Transverse colon (tissue), 4 donors: ENCODE measurements at regions not wholly inside any gene's neighbourhood (a gene's known extent, or its start where the extent isn't known, plus 50 kb on each side); places are given as distances from the start of the nearest gene placed in this dataset.

Source experiments
- DNase-seq: peaks from one replicate; pipeline ENCODE4 v3.0.0-alpha.2; 2019
- H3K27ac ChIP-seq, 4 donors: fragments of 200-600 bp; sonication (generic); 2 replicates each; pipeline ENCODE4 v1.5.1; 2016 to 2018; ENCODE audit warnings: inconsistent platforms in 4 of 4
- H3K27me3 ChIP-seq: fragments of 200-600 bp; sonication (generic); 2 replicates; pipeline ENCODE4 v1.5.1; 2017; ENCODE audit warnings: inconsistent platforms
- H3K36me3 ChIP-seq, 4 donors: fragments of 200-600 bp; sonication (generic); 2 replicates each; pipeline ENCODE4 v1.5.1; 2017 to 2019; ENCODE audit warnings: inconsistent platforms in 4 of 4
- H3K4me1 ChIP-seq, 4 donors: fragments of 200-600 bp; sonication (generic); 2 replicates each; pipeline ENCODE4 v1.5.1; 2017 to 2020; ENCODE audit warnings: inconsistent platforms in 4 of 4
- H3K4me3 ChIP-seq, 4 donors: fragments of 200-600 bp; sonication (generic); 1 replicate in 1 of 4; 2 replicates in 3 of 4; pipeline versions ENCODE4 v1.5.1 to v1.6.1; 2017 to 2019; ENCODE audit warnings: inconsistent platforms in 4 of 4
- H3K9me3 ChIP-seq, 2 donors: fragments of 200-600 bp; sonication (generic); 2 replicates each; pipeline ENCODE4 v1.5.1; 2017 to 2019; ENCODE audit warnings: inconsistent platforms in 2 of 2
- EP300 ChIP-seq: sonication (generic); formaldehyde crosslinking; IDR thresholded peaks from one replicate; pipeline ENCODE4 v1.6.1; 2017; ENCODE audit warnings: antibody characterized with exemption, low read depth
- POLR2A ChIP-seq: fragments of 450-650 bp; IDR thresholded peaks from one replicate; pipeline ENCODE4 v1.6.1; 2016; ENCODE audit warnings: antibody characterized with exemption, mild to moderate bottlenecking, moderate library complexity
- POLR2AphosphoS5 ChIP-seq, 3 donors: sonication (generic); formaldehyde crosslinking; IDR thresholded peaks; one replicate each; pipeline ENCODE4 v1.6.1; 2016; ENCODE audit warnings: antibody characterized with exemption in 3 of 3
- WGBS, 2 donors: methylation state at CpG; one replicate each; pipeline ENCODE4 v1.1.5; 2018; ENCODE audit warnings: low coverage in 1 of 2; 5-methylcytosine and 5-hydroxymethylcytosine counted together
- in situ Hi-C, 4 donors: fragments of 200-750 bp; cut with MboI; loops; one replicate each; pipeline versions ENCODE4 v1.15.0 to v1.15.1; 2017; ENCODE audit warnings: low sequenced_read_pairs in 3 of 4, low pct_ligation_motif_present in 1 of 4, low pct_unique_long_range_greater_than_20kb in 1 of 4
- intact Hi-C: fragments of 100-400 bp; cut with DNase I; formaldehyde crosslinking; loops from one replicate; pipeline ENCODE4 v1.15.1; 2023; ENCODE audit warnings: low total_unique reads
- TF ChIP-seq, protein P1 (sequence below), 5 experiments: fragments of 200-600 bp in 3 of 5; fragments of 450-650 bp in 2 of 5; sonication (generic) in 3 of 5; IDR thresholded peaks; 1 replicate in 2 of 5; 2 replicates in 3 of 5; pipeline ENCODE4 v1.5.1; 2016 to 2017; ENCODE audit warnings: antibody characterized with exemption in 5 of 5, inconsistent platforms in 3 of 5, mild to moderate bottlenecking in 2 of 5, moderate library complexity in 1 of 5

DNA sequence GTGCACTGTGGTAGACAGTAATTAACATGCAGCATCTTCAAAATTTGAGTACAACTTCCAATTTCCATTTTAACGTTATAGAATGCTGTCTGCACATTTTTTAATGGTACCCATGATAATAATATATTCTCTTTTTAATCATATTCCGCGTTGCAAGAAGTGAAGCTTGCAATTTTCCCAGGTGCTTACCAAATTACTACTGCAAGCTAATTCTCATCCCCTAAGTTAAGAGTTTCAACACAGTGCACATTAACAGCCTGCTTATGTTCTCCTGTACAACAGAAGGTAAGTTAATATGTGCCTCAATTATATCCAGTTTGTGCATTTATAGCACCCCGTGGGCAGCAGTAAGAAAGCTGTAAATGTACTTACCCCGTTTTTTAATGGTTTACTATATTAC, 132.9 kb downstream of the CBLN2 start:
- intact Hi-C loops = no loop called here
- no peaks in the 10 kb centered on the region for H3K27me3 ChIP-seq
- no peak for DNase-seq
- no peak overlapping the region for H3K27ac ChIP-seq
- no peaks in the 10 kb centered on the region for H3K9me3 ChIP-seq
- in situ Hi-C loops = no loop called here
- no peak overlapping the region for H3K4me3 ChIP-seq
- 50 to 69% methylated on average over 5 of the region's 5 CpGs for WGBS, 2 donors
- no peaks in the 10 kb centered on the region for H3K36me3 ChIP-seq
- no peaks in the 10 kb centered on the region for H3K4me1 ChIP-seq
- no peak for TF ChIP-seq POLR2AphosphoS5 (IDR thresholded peaks at IDR 0.05)
- TF ChIP-seq EP300 = no peak
- TF ChIP-seq POLR2A = no peak
- TF ChIP-seq, protein P1, sequence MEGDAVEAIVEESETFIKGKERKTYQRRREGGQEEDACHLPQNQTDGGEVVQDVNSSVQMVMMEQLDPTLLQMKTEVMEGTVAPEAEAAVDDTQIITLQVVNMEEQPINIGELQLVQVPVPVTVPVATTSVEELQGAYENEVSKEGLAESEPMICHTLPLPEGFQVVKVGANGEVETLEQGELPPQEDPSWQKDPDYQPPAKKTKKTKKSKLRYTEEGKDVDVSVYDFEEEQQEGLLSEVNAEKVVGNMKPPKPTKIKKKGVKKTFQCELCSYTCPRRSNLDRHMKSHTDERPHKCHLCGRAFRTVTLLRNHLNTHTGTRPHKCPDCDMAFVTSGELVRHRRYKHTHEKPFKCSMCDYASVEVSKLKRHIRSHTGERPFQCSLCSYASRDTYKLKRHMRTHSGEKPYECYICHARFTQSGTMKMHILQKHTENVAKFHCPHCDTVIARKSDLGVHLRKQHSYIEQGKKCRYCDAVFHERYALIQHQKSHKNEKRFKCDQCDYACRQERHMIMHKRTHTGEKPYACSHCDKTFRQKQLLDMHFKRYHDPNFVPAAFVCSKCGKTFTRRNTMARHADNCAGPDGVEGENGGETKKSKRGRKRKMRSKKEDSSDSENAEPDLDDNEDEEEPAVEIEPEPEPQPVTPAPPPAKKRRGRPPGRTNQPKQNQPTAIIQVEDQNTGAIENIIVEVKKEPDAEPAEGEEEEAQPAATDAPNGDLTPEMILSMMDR (IDR thresholded peaks at IDR 0.05) = no peak

DNA sequence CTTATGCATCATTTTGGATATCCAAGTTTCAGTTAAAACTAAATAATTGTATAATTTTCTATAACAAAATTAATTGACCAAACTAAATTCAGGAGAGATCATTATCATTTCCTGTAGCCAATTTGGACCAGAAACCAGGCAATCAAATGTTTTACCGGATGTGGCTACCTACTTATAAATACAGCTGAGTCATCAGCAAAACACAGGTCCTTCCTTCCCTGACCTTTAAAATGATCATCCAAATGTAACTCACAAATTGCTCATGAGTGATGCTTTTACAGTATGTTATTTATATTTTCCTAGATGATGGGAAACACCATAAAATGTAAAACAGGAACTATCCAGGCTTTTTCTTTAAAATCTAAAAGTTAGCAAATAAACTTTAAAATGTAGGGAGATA, 133.7 kb downstream of the CBLN2 start:
- DNase-seq = no peak
- no peaks in the 10 kb centered on the region for H3K9me3 ChIP-seq
- WGBS, 2 donors = 61 to 100% methylated on average over 1 of the region's 1 CpG
- H3K36me3 ChIP-seq = no peaks in the 10 kb centered on the region
- H3K4me1 ChIP-seq = no peaks in the 10 kb centered on the region
- H3K27ac ChIP-seq = no peak overlapping the region
- intact Hi-C loops (no loop called here), in situ Hi-C loops (no loop called here)
- TF ChIP-seq POLR2A (no peak), POLR2AphosphoS5 (IDR thresholded peaks at IDR 0.05) (no peak), EP300 (no peak)
- TF ChIP-seq, protein P1 (IDR thresholded peaks at IDR 0.05) = no peak
- no peaks in the 10 kb centered on the region for H3K27me3 ChIP-seq
- H3K4me3 ChIP-seq = no peak overlapping the region

DNA sequence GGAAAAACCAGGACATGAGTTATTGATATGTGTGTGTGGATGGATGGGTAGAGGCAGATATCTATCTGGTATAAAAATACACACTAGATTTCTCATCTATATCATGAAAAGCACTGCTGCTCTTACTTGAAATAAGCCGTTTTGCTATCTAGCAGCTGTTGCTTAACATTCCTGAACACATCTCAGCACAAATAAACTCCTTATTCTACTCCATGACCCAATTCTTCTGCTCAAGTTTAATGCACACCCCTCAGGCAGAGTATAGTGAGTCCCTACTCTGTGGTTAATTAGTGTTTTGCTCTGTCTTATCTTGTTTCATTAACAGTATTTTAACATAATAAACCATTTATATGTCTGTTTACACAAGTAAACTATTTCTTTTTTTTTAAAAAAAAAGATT, 134.2 kb downstream of the CBLN2 start:
- in situ Hi-C loops = no loop called here
- no peaks in the 10 kb centered on the region for H3K36me3 ChIP-seq
- intact Hi-C loops = no loop called here
- no peaks in the 10 kb centered on the region for H3K27me3 ChIP-seq
- H3K27ac ChIP-seq = no peak overlapping the region
- no peak for TF ChIP-seq POLR2A
- no peaks in the 10 kb centered on the region for H3K4me1 ChIP-seq
- no peak for DNase-seq
- H3K9me3 ChIP-seq = no peaks in the 10 kb centered on the region
- H3K4me3 ChIP-seq = no peak overlapping the region
- 13 to 22% methylated on average over 1 of the region's 1 CpG for WGBS, 2 donors

DNA sequence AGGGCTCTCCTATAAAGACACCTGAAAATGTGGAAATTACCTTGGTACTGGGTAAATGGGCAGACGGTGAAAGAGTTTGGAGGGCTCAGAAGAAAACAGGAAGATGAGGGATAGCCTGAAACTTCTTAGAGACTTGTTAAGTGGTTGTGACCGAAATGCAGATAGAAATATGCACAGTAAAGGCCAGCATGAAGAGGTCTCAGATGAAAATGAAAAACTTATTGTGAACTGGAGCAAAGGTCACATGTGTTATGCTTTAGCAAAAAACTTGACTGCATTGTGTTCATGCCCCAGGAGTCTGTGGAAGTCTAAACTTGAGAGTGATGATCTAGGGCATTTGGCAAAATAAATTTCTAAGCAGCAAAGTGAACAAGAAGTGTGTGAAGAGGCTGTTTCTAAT, 137.1 kb downstream of the CBLN2 start:
- no peaks in the 10 kb centered on the region for H3K4me1 ChIP-seq
- 84 to 86% methylated on average over 2 of the region's 2 CpGs for WGBS, 2 donors
- no peak for DNase-seq
- no peak overlapping the region for H3K27ac ChIP-seq
- no peaks in the 10 kb centered on the region for H3K36me3 ChIP-seq
- TF ChIP-seq POLR2AphosphoS5 (IDR thresholded peaks at IDR 0.05) (no peak), EP300 (no peak)
- TF ChIP-seq, protein P1 (IDR thresholded peaks at IDR 0.05) = no peak
- in situ Hi-C loops (no loop called here), intact Hi-C loops (no loop called here)
- H3K9me3 ChIP-seq = no peaks in the 10 kb centered on the region
- H3K27me3 ChIP-seq = no peaks in the 10 kb centered on the region
- H3K4me3 ChIP-seq = no peak overlapping the region

DNA sequence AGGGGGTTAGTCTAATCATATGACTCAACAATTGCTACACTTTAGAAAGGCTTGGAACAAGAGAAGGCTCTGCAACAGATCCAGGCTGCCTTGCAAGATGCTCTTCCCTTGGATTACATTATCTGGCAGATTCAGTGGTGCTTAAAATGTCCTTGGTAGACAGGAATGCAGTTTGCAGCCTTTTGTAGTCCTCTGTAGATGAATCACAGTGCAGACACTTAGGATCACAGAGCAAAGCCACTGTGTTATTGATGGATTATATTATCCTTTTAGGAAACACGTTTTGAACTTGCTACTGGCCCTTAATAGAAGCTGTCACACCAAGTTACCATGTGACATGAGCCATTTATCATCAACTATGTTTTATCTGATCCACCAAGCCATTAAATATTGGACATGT, 152.2 kb downstream of the CBLN2 start:
- intact Hi-C loops = no loop called here
- Histone ChIP-seq H3K4me3 (no peak overlapping the region), H3K4me1 (no peaks in the 10 kb centered on the region), H3K36me3 (no peaks in the 10 kb centered on the region), H3K27ac (no peak overlapping the region), H3K9me3 (no peaks in the 10 kb centered on the region), H3K27me3 (no peaks in the 10 kb centered on the region)
- TF ChIP-seq, protein P1 (IDR thresholded peaks at IDR 0.05) = no peak
- TF ChIP-seq POLR2AphosphoS5 (IDR thresholded peaks at IDR 0.05) (no peak), EP300 (no peak), POLR2A (no peak)
- in situ Hi-C loops = no loop called here
- no peak for DNase-seq
- 0 to 8% methylated on average over 1 of the region's 1 CpG for WGBS, 2 donors
